Fibroblast of villous mesenchyme (primary cell): ENCODE measurements at regions not wholly inside any gene's neighbourhood (a gene's known extent, or its start where the extent isn't known, plus 50 kb on each side); places are given as distances from the start of the nearest gene placed in this dataset.
A peak's percentile ranks its signal among the peaks of the same experiment; 100 is the strongest.

Experiments used
- DNase-seq: peaks from one replicate; pipeline ENCODE4 v3.0.0-alpha.2; 2010; ENCODE audit warnings: low read depth
- H3K4me3 ChIP-seq: 2 replicates; pipeline ENCODE4 v1.5.1; 2011; ENCODE audit warnings: low read depth, mild to moderate bottlenecking, low read length
- CTCF ChIP-seq: IDR thresholded peaks from 2 replicates; pipeline ENCODE4 v1.5.1; 2012; ENCODE audit warnings: low read depth, mild to moderate bottlenecking, low read length; ENCODE audit not compliant: insufficient read depth

GRCh38 chr6:141437685-141438084 lies 695.0 kb upstream of the GJE1 start:
- DNase-seq = no peak
- H3K4me3 ChIP-seq = no peak overlapping the region
- no peak for TF ChIP-seq CTCF

GRCh38 chr6:141437011-141437410 lies 695.7 kb upstream of the GJE1 start:
- no peak for TF ChIP-seq CTCF
- no peak overlapping the region for H3K4me3 ChIP-seq
- DNase-seq = no peak

- DNase-seq = no peak
- TF ChIP-seq CTCF = peak; percentile 3
- H3K4me3 ChIP-seq = no peak overlapping the region
Measured at GRCh38 chr6:141426400-141426980, 706.2 kb upstream of the GJE1 start.

GRCh38 chr6:141421378-141421777 lies 711.3 kb upstream of the GJE1 start:
- TF ChIP-seq CTCF = no peak

GRCh38 chr6:141418076-141418475 lies 714.6 kb upstream of the GJE1 start:
- no peak for DNase-seq
- TF ChIP-seq CTCF = no peak
- no peak overlapping the region for H3K4me3 ChIP-seq

More at GRCh38 chr6:141421378-141421777, 711.3 kb upstream of the GJE1 start:
- no peak overlapping the region for H3K4me3 ChIP-seq
- peak; percentile 69 for DNase-seq

GRCh38 chr6:141415896-141416295 lies 716.8 kb upstream of the GJE1 start:
- no peak for DNase-seq
- TF ChIP-seq CTCF = no peak
- H3K4me3 ChIP-seq = no peak overlapping the region

GRCh38 chr6:141413196-141413595 lies 719.5 kb upstream of the GJE1 start:
- no peak for DNase-seq
- no peak overlapping the region for H3K4me3 ChIP-seq
- no peak for TF ChIP-seq CTCF
